ENCODE measurements at regions not wholly inside any gene's neighbourhood (a gene's known extent, or its start where the extent isn't known, plus 50 kb on each side); places are given as distances from the start of the nearest gene placed in this dataset.

GRCh38 chr17:77763023-77763422 is 195.5 kb upstream of the TNRC6C start:
- no peak for TF ChIP-seq POLR2A (IDR thresholded peaks at IDR 0.05; ENCODE audit: low read depth, low read length)
- DNase-seq (ENCODE audit: insufficient read length, low spot score) (no peak), FAIRE-seq (no peak)

- DNase-seq (ENCODE audit: insufficient read length, low spot score) (no peak), FAIRE-seq (no peak)
- no peak for TF ChIP-seq POLR2A (IDR thresholded peaks at IDR 0.05; ENCODE audit: low read depth, low read length)
These were observed 194.9 kb upstream of the TNRC6C start for GRCh38 chr17:77763575-77763974.

- FAIRE-seq: no peak
- TF ChIP-seq POLR2A (IDR thresholded peaks at IDR 0.05; ENCODE audit: low read depth, low read length): no peak
- DNase-seq (ENCODE audit: insufficient read length, low spot score): no peak
These were observed 193.2 kb upstream of the TNRC6C start for GRCh38 chr17:77765292-77765691.

- no peak for TF ChIP-seq POLR2A (IDR thresholded peaks at IDR 0.05; ENCODE audit: low read depth, low read length)
- no peak for FAIRE-seq
- no peak for DNase-seq (ENCODE audit: insufficient read length, low spot score)
These were observed 191.4 kb upstream of the TNRC6C start for GRCh38 chr17:77767148-77767547.

GRCh38 chr17:77768248-77768852 is 190.2 kb upstream of the TNRC6C start:
- TF ChIP-seq POLR2A (IDR thresholded peaks at IDR 0.05; ENCODE audit: low read depth, low read length): no peak
- DNase-seq (ENCODE audit: insufficient read length, low spot score) (no peak), FAIRE-seq (no peak)

GRCh38 chr17:77769215-77769614 is 189.3 kb upstream of the TNRC6C start:
- no peak for TF ChIP-seq POLR2A (IDR thresholded peaks at IDR 0.05; ENCODE audit: low read depth, low read length)
- no peak for FAIRE-seq
- no peak for DNase-seq (ENCODE audit: insufficient read length, low spot score)

- DNase-seq (ENCODE audit: insufficient read length, low spot score): no peak
- TF ChIP-seq POLR2A (IDR thresholded peaks at IDR 0.05; ENCODE audit: low read depth, low read length): no peak
- no peak for FAIRE-seq
These were observed 188.7 kb upstream of the TNRC6C start for GRCh38 chr17:77769762-77770161.

- DNase-seq (ENCODE audit: insufficient read length, low spot score): peak; percentile 71
- no peak for TF ChIP-seq POLR2A (IDR thresholded peaks at IDR 0.05; ENCODE audit: low read depth, low read length)
- no peak for FAIRE-seq
These were observed 188.0 kb upstream of the TNRC6C start for GRCh38 chr17:77770331-77771105.

GRCh38 chr17:77771145-77771544 is 187.4 kb upstream of the TNRC6C start:
- no peak for FAIRE-seq
- no peak for TF ChIP-seq POLR2A (IDR thresholded peaks at IDR 0.05; ENCODE audit: low read depth, low read length)
- DNase-seq (ENCODE audit: insufficient read length, low spot score): no peak

GRCh38 chr17:77771587-77771986 is 186.9 kb upstream of the TNRC6C start:
- DNase-seq (ENCODE audit: insufficient read length, low spot score): no peak
- no peak for TF ChIP-seq POLR2A (IDR thresholded peaks at IDR 0.05; ENCODE audit: low read depth, low read length)
- FAIRE-seq: no peak

- TF ChIP-seq POLR2A (IDR thresholded peaks at IDR 0.05; ENCODE audit: low read depth, low read length): no peak
- FAIRE-seq: no peak
These were observed 186.5 kb upstream of the TNRC6C start for GRCh38 chr17:77771998-77772397.

GRCh38 chr17:77772461-77772897 is 186.0 kb upstream of the TNRC6C start:
- no peak for FAIRE-seq

More at GRCh38 chr17:77771998-77772397, 186.5 kb upstream of the TNRC6C start:
- no peak for DNase-seq (ENCODE audit: insufficient read length, low spot score)

GRCh38 chr17:77772899-77773358 is 185.6 kb upstream of the TNRC6C start:
- DNase-seq (ENCODE audit: insufficient read length, low spot score) (no peak), FAIRE-seq (no peak)
- TF ChIP-seq POLR2A (IDR thresholded peaks at IDR 0.05; ENCODE audit: low read depth, low read length): no peak

More at GRCh38 chr17:77772461-77772897, 186.0 kb upstream of the TNRC6C start:
- no peak for DNase-seq (ENCODE audit: insufficient read length, low spot score)
- no peak for TF ChIP-seq POLR2A (IDR thresholded peaks at IDR 0.05; ENCODE audit: low read depth, low read length)

GRCh38 chr17:77774182-77774581 is 184.3 kb upstream of the TNRC6C start:
- TF ChIP-seq POLR2A (IDR thresholded peaks at IDR 0.05; ENCODE audit: low read depth, low read length): no peak
- FAIRE-seq (no peak), DNase-seq (ENCODE audit: insufficient read length, low spot score) (no peak)
